ENCODE measurements at regions not wholly inside any gene's neighbourhood (a gene's known extent, or its start where the extent isn't known, plus 50 kb on each side); places are given as distances from the start of the nearest gene placed in this dataset.

DNA sequence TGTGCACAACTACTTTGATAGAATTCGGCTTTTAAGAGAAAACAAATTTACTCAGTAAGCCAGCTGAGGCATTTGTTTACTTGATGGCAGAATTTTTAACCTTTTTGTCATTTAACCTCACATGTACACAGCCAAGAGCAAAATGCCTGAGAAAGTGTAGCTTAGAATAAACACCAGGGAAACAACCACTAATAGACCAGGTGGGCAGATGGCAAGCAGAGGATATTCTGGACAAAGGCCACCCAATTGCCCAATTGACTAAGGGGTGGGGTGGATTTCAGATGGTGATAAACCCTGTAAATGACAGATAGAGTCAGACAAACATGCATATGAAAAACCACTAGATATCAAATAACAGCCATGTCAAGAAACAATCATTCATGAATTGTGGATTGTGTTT lies 190.7 kb upstream of the FBXL4 start:
- FAIRE-seq, result no peak
- no peaks in the 10 kb centered on the region for H3K27me3 ChIP-seq (ENCODE audit: control insufficient read depth, insufficient read depth, low read length)
- H3K4me3 ChIP-seq (ENCODE audit: low read depth, low read length), result no peak overlapping the region
- H3K36me3 ChIP-seq (ENCODE audit: control insufficient read depth, insufficient read depth, low read length), result no peaks in the 10 kb centered on the region
- TF ChIP-seq, protein P1, sequence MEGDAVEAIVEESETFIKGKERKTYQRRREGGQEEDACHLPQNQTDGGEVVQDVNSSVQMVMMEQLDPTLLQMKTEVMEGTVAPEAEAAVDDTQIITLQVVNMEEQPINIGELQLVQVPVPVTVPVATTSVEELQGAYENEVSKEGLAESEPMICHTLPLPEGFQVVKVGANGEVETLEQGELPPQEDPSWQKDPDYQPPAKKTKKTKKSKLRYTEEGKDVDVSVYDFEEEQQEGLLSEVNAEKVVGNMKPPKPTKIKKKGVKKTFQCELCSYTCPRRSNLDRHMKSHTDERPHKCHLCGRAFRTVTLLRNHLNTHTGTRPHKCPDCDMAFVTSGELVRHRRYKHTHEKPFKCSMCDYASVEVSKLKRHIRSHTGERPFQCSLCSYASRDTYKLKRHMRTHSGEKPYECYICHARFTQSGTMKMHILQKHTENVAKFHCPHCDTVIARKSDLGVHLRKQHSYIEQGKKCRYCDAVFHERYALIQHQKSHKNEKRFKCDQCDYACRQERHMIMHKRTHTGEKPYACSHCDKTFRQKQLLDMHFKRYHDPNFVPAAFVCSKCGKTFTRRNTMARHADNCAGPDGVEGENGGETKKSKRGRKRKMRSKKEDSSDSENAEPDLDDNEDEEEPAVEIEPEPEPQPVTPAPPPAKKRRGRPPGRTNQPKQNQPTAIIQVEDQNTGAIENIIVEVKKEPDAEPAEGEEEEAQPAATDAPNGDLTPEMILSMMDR (IDR thresholded peaks at IDR 0.05; ENCODE audit: insufficient read depth, low read length, severe bottlenecking), result no peak
- DNase-seq (ENCODE audit: low read depth), result no peak

DNA sequence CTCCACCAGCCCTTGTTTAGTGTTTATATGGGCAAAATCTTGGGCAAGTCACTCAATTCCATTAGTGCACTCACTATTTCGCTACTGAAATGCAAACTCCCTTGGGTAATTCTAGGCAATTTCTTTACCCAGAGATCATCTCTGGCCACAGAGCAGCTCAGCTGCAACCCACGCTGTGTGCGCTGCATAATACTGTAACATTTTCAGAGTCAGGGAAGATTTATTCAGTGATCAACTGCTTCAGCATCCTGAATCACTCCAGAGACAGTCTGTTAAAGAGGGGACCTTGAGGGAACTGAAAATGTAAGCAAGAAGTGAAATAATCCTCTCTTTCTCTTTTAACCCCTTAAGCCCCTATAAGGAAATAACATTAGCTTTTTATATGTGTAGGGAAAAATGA lies 189.6 kb upstream of the FBXL4 start:
- FAIRE-seq, result no peak
- H3K4me3 ChIP-seq (ENCODE audit: low read depth, low read length), result no peak overlapping the region
- TF ChIP-seq, protein P1 (IDR thresholded peaks at IDR 0.05; ENCODE audit: insufficient read depth, low read length, severe bottlenecking), result no peak
- H3K36me3 ChIP-seq (ENCODE audit: control insufficient read depth, insufficient read depth, low read length), result no peaks in the 10 kb centered on the region
- no peaks in the 10 kb centered on the region for H3K27me3 ChIP-seq (ENCODE audit: control insufficient read depth, insufficient read depth, low read length)
- no peak for DNase-seq (ENCODE audit: low read depth)

DNA sequence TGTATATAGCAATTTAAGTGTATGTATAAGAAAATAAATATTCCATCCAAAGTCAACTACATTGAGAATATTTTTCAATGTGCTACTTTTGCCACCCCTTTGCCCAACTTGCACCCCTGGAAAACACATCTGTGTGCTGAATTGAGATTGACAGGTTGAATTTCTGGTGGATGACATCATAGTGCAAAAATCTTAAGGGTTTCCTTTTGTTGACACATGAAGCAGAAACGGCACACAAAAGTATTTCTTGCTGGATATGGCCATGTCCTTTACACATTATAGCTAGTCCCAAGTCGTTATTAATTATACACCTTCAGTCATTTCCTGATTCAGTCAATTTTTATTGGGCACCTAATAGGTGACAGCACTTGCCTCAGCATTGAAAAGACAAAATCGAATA lies 188.7 kb upstream of the FBXL4 start:
- DNase-seq (ENCODE audit: low read depth) (peak; percentile 13), FAIRE-seq (no peak)
- no peaks in the 10 kb centered on the region for H3K36me3 ChIP-seq (ENCODE audit: control insufficient read depth, insufficient read depth, low read length)
- H3K27me3 ChIP-seq (ENCODE audit: control insufficient read depth, insufficient read depth, low read length), result no peaks in the 10 kb centered on the region
- TF ChIP-seq, protein P1 (IDR thresholded peaks at IDR 0.05; ENCODE audit: insufficient read depth, low read length, severe bottlenecking), result no peak
- H3K4me3 ChIP-seq (ENCODE audit: low read depth, low read length), result no peak overlapping the region

DNA sequence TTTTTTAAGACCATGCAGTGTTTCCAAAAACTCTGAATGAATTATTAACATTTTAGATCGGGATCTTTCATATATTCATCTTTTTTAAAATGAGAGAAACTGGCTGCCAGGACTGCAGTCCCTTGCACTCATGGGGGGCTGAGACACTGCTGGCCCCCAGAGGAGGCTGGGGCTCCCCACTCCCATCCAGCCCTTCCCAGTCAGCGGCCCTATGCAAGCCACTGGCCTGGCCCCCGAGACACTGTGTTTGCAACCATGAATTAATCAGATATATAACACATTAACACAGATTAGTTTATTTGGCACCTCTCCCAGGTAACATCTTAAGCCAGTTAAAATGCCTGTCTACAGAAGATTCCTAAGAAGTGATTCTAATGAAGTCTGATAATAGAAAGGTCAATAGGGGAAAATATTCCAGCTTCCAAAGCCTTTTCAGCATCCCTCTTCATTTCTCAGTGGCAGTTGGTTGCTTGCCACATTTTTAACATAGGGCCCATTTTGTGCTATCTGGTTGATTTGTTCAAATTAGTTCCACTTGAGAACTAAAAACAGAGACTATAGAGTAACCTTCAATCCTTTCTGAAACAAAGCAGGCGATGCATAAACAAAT lies 184.4 kb upstream of the FBXL4 start:
- DNase-seq (ENCODE audit: low read depth) (no peak), FAIRE-seq (no peak)
- Histone ChIP-seq H3K4me3 (ENCODE audit: low read depth, low read length) (no peak overlapping the region), H3K36me3 (ENCODE audit: control insufficient read depth, insufficient read depth, low read length) (no peaks in the 10 kb centered on the region), H3K27me3 (ENCODE audit: control insufficient read depth, insufficient read depth, low read length) (no peaks in the 10 kb centered on the region)
- TF ChIP-seq, protein P1 (IDR thresholded peaks at IDR 0.05; ENCODE audit: insufficient read depth, low read length, severe bottlenecking), result no peak

DNA sequence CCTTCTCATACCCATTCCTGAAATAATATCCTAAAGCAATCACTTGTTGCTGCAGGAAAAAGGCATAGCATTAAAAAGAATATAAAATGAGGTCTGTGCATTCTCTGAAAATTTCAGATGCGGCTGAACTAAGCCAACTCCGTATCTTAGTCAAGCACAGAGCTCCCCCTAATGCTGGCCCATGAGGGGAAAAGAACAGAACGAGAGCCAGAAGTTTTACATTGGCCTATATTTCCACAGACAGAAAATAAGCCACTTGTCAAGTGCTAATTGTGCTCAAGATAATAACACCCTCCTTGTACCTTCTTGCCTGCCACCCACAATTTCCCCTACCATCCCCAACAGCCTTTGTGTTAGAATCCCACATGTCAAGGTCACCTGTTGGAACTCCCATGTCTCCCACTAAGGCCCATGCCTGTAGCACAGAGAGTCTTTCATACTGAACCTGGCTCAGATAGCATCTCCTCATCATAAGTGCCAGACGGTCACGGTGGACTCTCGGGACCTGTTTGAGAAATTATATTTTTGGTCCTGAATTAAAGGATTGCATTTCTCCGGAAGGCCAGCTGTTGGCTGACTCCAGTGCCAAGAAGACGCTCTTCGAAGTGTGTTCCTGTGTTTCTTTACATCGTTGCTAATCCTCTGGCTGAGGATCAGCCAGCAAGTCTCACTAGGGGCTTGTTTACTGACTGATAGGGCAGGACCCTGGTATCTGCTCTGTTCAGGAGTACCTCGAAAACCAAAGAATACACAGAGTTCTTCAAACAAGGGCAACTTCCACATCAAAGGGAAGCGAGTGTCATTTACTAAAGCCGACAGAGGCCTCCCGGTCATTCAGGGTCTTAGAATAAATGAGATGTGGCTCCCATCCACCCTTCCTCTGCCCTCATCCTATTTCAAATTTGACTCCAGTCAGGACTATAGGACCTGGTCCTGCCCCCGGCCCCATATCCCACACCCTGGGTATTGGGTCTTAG lies 183.4 kb upstream of the FBXL4 start:
- Histone ChIP-seq H3K27me3 (ENCODE audit: control insufficient read depth, insufficient read depth, low read length) (no peaks in the 10 kb centered on the region), H3K4me3 (ENCODE audit: low read depth, low read length) (no peak overlapping the region), H3K36me3 (ENCODE audit: control insufficient read depth, insufficient read depth, low read length) (no peaks in the 10 kb centered on the region)
- DNase-seq (ENCODE audit: low read depth), result no peak
- FAIRE-seq, result no peak
- TF ChIP-seq, protein P1 (IDR thresholded peaks at IDR 0.05; ENCODE audit: insufficient read depth, low read length, severe bottlenecking), result no peak
